ENCODE measurements at regions not wholly inside any gene's neighbourhood (a gene's known extent, or its start where the extent isn't known, plus 50 kb on each side); places are given as distances from the start of the nearest gene placed in this dataset.

DNA sequence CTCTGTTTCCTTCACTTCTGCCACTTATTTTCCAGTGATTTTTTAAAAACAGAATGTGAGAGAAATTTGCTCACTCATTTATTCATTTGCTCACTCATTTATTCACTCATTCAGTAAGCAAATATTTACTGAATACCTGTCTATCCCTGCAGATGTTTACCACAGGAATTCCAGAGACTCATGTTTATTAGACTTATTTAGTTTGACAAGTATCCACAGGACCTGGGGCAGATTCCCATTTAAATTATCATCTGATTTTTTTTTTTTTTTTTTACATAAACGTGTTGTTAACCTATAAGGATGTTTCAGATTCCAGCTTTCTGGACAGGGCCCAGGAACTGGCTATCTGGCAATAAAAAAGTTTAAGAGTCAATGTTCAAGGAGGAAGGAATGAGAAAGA is 175.1 kb upstream of the ERBB4 start:
- TF ChIP-seq CEBPB (tag; IDR thresholded peaks at IDR 0.05) (no peak), MXI1 (IDR thresholded peaks at IDR 0.05; ENCODE audit: low read depth, low read length) (no peak), EZH2 (IDR thresholded peaks at IDR 0.05; ENCODE audit: borderline replicate concordance, low read depth, low read length) (no peak), ZFX (CRISPR knock-in tag; IDR thresholded peaks at IDR 0.05) (no peak), SP2 (IDR thresholded peaks at IDR 0.05; ENCODE audit: extremely low read depth, low read depth, low read length, poor library complexity, severe bottlenecking) (no peak), LEF1 (IDR thresholded peaks at IDR 0.05) (no peak), NFXL1 (CRISPR knock-in tag; IDR thresholded peaks at IDR 0.05) (no peak), ZBTB9 (CRISPR knock-in tag; IDR thresholded peaks at IDR 0.05) (no peak), RFX7 (CRISPR knock-in tag; IDR thresholded peaks at IDR 0.05) (no peak), PREB (CRISPR knock-in tag; IDR thresholded peaks at IDR 0.05) (no peak), FOS (IDR thresholded peaks at IDR 0.05; ENCODE audit: extremely low read depth, insufficient read length) (no peak), BCL6 (CRISPR knock-in tag; IDR thresholded peaks at IDR 0.05) (no peak)

Measured in K562 (cell line).